GM18505 (cell line): ENCODE measurements at regions not wholly inside any gene's neighbourhood (a gene's known extent, or its start where the extent isn't known, plus 50 kb on each side); places are given as distances from the start of the nearest gene placed in this dataset.

Source experiments
- ATAC-seq: cut with Tn5 transposase; IDR thresholded peaks from one replicate; pipeline ENCODE4 v1.9.1; 2021; ENCODE audit not compliant: unreplicated experiment
- POLR2A ChIP-seq: IDR thresholded peaks from 4 replicates; pipeline ENCODE4 v1.6.1; 2011; ENCODE audit warnings: borderline replicate concordance; ENCODE audit not compliant: insufficient read depth, insufficient read length; ENCODE audit errors: extremely low read depth

GRCh38 chr2:136392897-136393505 is 275.1 kb upstream of the CXCR4 start:
- no peak for ATAC-seq
- no peak for TF ChIP-seq POLR2A

- ATAC-seq: peak; percentile 72
- no peak for TF ChIP-seq POLR2A
Measured at GRCh38 chr2:136389809-136390208, 271.9 kb upstream of the CXCR4 start.

- ATAC-seq: no peak
- TF ChIP-seq POLR2A: no peak
Measured at GRCh38 chr2:136386046-136386445, 268.1 kb upstream of the CXCR4 start.

GRCh38 chr2:136384531-136385303 is 266.8 kb upstream of the CXCR4 start:
- ATAC-seq: peak; percentile 50
- TF ChIP-seq POLR2A: no peak

- ATAC-seq: no peak
- no peak for TF ChIP-seq POLR2A
Measured at GRCh38 chr2:136383167-136383566, 265.2 kb upstream of the CXCR4 start.

GRCh38 chr2:136381722-136382633 is 264.0 kb upstream of the CXCR4 start:
- peak; percentile 75 for ATAC-seq
- peak; percentile 54 for TF ChIP-seq POLR2A

- ATAC-seq: no peak
- TF ChIP-seq POLR2A: no peak
Measured at GRCh38 chr2:136381245-136381644, 263.3 kb upstream of the CXCR4 start.

- ATAC-seq: no peak
- no peak for TF ChIP-seq POLR2A
Measured at GRCh38 chr2:136378712-136379595, 261.0 kb upstream of the CXCR4 start.

GRCh38 chr2:136377423-136378382 is 259.8 kb upstream of the CXCR4 start:
- no peak for ATAC-seq
- no peak for TF ChIP-seq POLR2A

- TF ChIP-seq POLR2A: no peak
- ATAC-seq: no peak
Measured at GRCh38 chr2:136376798-136377211, 258.9 kb upstream of the CXCR4 start.

GRCh38 chr2:136376211-136376610 is 258.3 kb upstream of the CXCR4 start:
- no peak for ATAC-seq

More at GRCh38 chr2:136376211-136376610, 258.3 kb upstream of the CXCR4 start:
- TF ChIP-seq POLR2A: no peak
